Natural killer cell (primary cell): ENCODE measurements at regions not wholly inside any gene's neighbourhood (a gene's known extent, or its start where the extent isn't known, plus 50 kb on each side); places are given as distances from the start of the nearest gene placed in this dataset.

Experiments used
- ATAC-seq, 3 donors: fragments of 150-1000 bp in 2 of 3; fragments of 200-7000 bp in 1 of 3; cut with Tn5 transposase; 1 replicate in 1 of 3; 2 replicates in 2 of 3; pipeline ENCODE4 v1.10.0; 2021; ENCODE audit warnings: mild to moderate bottlenecking in 2 of 3, moderate library complexity in 2 of 3
- DNase-seq, 2 donors: peaks; one replicate each; pipeline versions ENCODE4 v3.0.0 to v3.0.0-alpha.2; 2013 to 2021; ENCODE audit warnings: mixed read lengths in 1 of 2
- H3K27ac ChIP-seq: one replicate; pipeline ENCODE4 v1.5.1; 2013; ENCODE audit warnings: mild to moderate bottlenecking, low read length
- H3K27me3 ChIP-seq: one replicate; pipeline ENCODE4 v1.6.1; 2013; ENCODE audit warnings: low read length; ENCODE audit not compliant: control insufficient read depth, insufficient read depth
- H3K36me3 ChIP-seq: one replicate; pipeline ENCODE4 v1.6.1; 2013; ENCODE audit warnings: low read length; ENCODE audit not compliant: control insufficient read depth, insufficient read depth
- H3K4me1 ChIP-seq: one replicate; pipeline ENCODE4 v1.6.1; 2013; ENCODE audit warnings: low read length; ENCODE audit not compliant: control insufficient read depth, insufficient read depth
- H3K4me3 ChIP-seq: one replicate; pipeline ENCODE4 v1.5.1; 2013; ENCODE audit warnings: low read length
- H3K9me3 ChIP-seq: one replicate; pipeline ENCODE4 v1.6.1; 2013; ENCODE audit warnings: low read length; ENCODE audit not compliant: control insufficient read depth, insufficient read depth
- H3K27ac Mint-ChIP-seq, 2 donors: one replicate each; pipeline ENCODE4 v1.8.0; 2022; ENCODE audit warnings: mild to moderate bottlenecking in 2 of 2, mixed read lengths in 2 of 2, moderate library complexity in 1 of 2
- H3K27me3 Mint-ChIP-seq, 2 donors: one replicate each; pipeline ENCODE4 v1.8.0; 2022; ENCODE audit warnings: low read depth in 2 of 2, mixed read lengths in 2 of 2
- H3K36me3 Mint-ChIP-seq: one replicate; pipeline ENCODE4 v1.8.0; 2022; ENCODE audit warnings: mixed read lengths
- H3K4me1 Mint-ChIP-seq, 2 donors: one replicate each; pipeline ENCODE4 v1.8.0; 2022; ENCODE audit warnings: mixed read lengths in 2 of 2
- H3K4me3 Mint-ChIP-seq: one replicate; pipeline ENCODE4 v1.8.0; 2022; ENCODE audit warnings: mild to moderate bottlenecking, moderate library complexity, mixed read lengths
- H3K9me3 Mint-ChIP-seq, 2 donors: one replicate each; pipeline ENCODE4 v1.8.0; 2022; ENCODE audit warnings: mixed read lengths in 2 of 2
- WGBS: methylation state at CpG from one replicate; pipeline ENCODE4 v1.1.7; 2013; ENCODE audit warnings: missing lambda C conversion rate; ENCODE audit not compliant: insufficient coverage; 5-methylcytosine and 5-hydroxymethylcytosine counted together
- intact Hi-C: fragments of 100-400 bp; cut with micrococcal nuclease; formaldehyde crosslinking; loops from one replicate; pipeline ENCODE4 v1.14.2; 2022
- TF ChIP-seq, protein P1 (sequence below): fragments of 200-600 bp; IDR thresholded peaks from one replicate; pipeline ENCODE4 v1.8.0; 2022; ENCODE audit warnings: antibody characterized with exemption

DNA sequence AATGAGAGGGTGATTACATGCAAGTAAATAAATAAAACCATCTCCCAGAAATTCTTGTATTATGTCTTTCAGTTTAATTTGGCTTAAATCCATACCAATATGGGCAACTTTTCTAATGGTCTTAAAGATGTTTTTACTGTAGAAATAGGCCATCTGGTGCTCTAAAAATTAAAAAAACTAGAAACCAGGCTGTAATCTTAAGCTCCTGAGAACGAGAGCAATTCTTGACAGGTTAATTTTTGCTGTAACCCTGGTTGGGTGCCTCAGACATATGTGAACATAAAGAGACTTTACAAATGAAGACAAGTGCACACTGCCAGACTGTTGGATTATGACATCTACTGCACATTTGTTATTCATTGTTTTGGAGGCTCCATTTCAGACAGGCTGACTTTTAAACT is 246.8 kb upstream of the DAB2 start:
- TF ChIP-seq, protein P1, sequence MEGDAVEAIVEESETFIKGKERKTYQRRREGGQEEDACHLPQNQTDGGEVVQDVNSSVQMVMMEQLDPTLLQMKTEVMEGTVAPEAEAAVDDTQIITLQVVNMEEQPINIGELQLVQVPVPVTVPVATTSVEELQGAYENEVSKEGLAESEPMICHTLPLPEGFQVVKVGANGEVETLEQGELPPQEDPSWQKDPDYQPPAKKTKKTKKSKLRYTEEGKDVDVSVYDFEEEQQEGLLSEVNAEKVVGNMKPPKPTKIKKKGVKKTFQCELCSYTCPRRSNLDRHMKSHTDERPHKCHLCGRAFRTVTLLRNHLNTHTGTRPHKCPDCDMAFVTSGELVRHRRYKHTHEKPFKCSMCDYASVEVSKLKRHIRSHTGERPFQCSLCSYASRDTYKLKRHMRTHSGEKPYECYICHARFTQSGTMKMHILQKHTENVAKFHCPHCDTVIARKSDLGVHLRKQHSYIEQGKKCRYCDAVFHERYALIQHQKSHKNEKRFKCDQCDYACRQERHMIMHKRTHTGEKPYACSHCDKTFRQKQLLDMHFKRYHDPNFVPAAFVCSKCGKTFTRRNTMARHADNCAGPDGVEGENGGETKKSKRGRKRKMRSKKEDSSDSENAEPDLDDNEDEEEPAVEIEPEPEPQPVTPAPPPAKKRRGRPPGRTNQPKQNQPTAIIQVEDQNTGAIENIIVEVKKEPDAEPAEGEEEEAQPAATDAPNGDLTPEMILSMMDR: no peak
- no peaks in the 10 kb centered on the region for H3K9me3 ChIP-seq
- Mint-ChIP-seq H3K4me1 (no peaks in the 10 kb centered on the region), H3K27ac (no peak overlapping the region), H3K9me3 (no peaks in the 10 kb centered on the region), H3K4me3 (no peak overlapping the region), H3K36me3 (no peaks in the 10 kb centered on the region), H3K27me3 (peaks cover 11 to 13% of the 10 kb centered on the region in 2 donors)
- ATAC-seq (no peak), DNase-seq (no peak)
- 70% methylated on average over 1 of the region's 1 CpG for WGBS
- no peak overlapping the region for H3K4me3 ChIP-seq
- intact Hi-C loops: no loop called here
- no peaks in the 10 kb centered on the region for H3K36me3 ChIP-seq
- H3K4me1 ChIP-seq: no peaks in the 10 kb centered on the region
- no peaks in the 10 kb centered on the region for H3K27me3 ChIP-seq
- no peak overlapping the region for H3K27ac ChIP-seq

DNA sequence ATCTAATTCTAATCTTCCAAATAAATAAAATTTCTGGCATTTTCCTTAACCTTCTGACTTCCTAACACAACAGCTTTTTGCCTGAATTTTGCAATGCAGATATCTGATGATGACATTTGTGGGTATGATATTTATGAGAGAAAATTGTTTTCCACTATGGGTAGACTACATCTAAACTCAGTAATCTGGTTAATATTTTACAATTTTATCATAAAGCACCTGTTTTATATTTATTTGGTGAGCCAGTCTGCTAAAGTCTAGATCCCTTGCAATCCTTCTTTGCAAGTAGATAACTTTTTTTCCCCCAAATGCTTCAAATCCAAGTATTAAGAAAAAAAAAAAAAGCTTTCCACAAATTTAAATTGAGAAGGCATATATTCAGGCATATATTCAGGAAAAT is 246.2 kb upstream of the DAB2 start:
- H3K9me3 Mint-ChIP-seq: no peaks in the 10 kb centered on the region
- H3K9me3 ChIP-seq: no peaks in the 10 kb centered on the region
- TF ChIP-seq, protein P1: no peak
- DNase-seq: no peak
- no peaks in the 10 kb centered on the region for H3K4me1 ChIP-seq
- no peak overlapping the region for H3K27ac ChIP-seq
- ATAC-seq: no peak
- H3K36me3 Mint-ChIP-seq: no peaks in the 10 kb centered on the region
- H3K4me3 ChIP-seq: no peak overlapping the region
- no peaks in the 10 kb centered on the region for H3K27me3 ChIP-seq
- H3K4me3 Mint-ChIP-seq: no peak overlapping the region
- H3K27ac Mint-ChIP-seq: no peak overlapping the region
- no peaks in the 10 kb centered on the region for H3K4me1 Mint-ChIP-seq
- intact Hi-C loops: no loop called here
- no peaks in the 10 kb centered on the region for H3K36me3 ChIP-seq
- H3K27me3 Mint-ChIP-seq: peaks cover 11 to 13% of the 10 kb centered on the region in 2 donors

DNA sequence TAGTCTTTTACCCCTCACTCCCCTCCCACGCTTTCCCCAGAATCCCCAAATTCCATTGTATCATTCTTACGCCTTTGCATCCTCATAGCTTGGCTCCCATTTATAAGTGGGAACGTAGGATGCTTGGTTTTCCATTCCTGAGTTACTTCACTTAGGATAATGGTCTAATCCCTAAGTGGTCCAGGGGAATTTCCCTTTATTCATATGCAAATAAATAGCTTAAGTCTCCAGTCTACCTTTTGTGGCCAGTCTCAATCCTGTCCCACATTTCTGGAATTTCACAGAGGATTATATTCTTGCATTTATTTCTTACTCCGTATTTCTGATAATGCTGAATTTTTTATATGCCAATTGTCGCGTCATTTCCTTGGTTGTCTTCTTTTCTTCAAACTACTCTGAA is 245.6 kb upstream of the DAB2 start:
- DNase-seq: no peak
- ATAC-seq: no peak
- intact Hi-C loops: no loop called here

DNA sequence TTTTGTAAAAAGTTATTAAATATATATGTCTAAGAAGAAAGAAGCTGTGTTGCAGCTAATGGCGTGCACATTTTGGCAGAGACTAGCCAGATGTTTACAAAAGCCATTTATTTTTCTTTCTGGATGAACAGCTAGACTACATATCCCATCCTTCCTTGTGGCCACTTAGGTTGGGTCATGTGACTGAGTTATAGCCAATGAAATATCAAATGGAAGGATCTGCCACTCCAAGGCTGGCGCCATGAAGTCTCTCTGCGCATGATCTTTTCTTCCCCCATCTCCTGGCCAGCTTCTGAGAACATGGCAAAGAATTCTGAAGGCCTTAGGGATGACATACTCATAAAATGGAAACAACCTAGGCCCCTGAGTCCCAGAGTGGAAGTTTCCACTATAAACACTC is 244.2 kb upstream of the DAB2 start:
- Mint-ChIP-seq H3K9me3 (no peaks in the 10 kb centered on the region), H3K27me3 (peaks cover 8 to 13% of the 10 kb centered on the region in 2 donors), H3K4me1 (no peaks in the 10 kb centered on the region), H3K27ac (no peak overlapping the region), H3K4me3 (no peak overlapping the region), H3K36me3 (no peaks in the 10 kb centered on the region)
- Histone ChIP-seq H3K9me3 (no peaks in the 10 kb centered on the region), H3K36me3 (no peaks in the 10 kb centered on the region), H3K4me3 (no peak overlapping the region), H3K4me1 (no peaks in the 10 kb centered on the region), H3K27ac (no peak overlapping the region), H3K27me3 (no peaks in the 10 kb centered on the region)
- intact Hi-C loops: no loop called here
- WGBS: 98% methylated on average over 3 of the region's 3 CpGs
- no peak for DNase-seq
- ATAC-seq: no peak
- TF ChIP-seq, protein P1: no peak

More for the DNA sequence above, 245.6 kb upstream of the DAB2 start:
- Histone ChIP-seq H3K27me3 (no peaks in the 10 kb centered on the region), H3K4me1 (no peaks in the 10 kb centered on the region), H3K4me3 (no peak overlapping the region), H3K9me3 (no peaks in the 10 kb centered on the region), H3K36me3 (no peaks in the 10 kb centered on the region), H3K27ac (no peak overlapping the region)
- 95% methylated on average over 6 of the region's 6 CpGs for WGBS
- Mint-ChIP-seq H3K4me3 (no peak overlapping the region), H3K36me3 (no peaks in the 10 kb centered on the region), H3K4me1 (no peaks in the 10 kb centered on the region), H3K27ac (no peak overlapping the region), H3K27me3 (peaks cover 11 to 13% of the 10 kb centered on the region in 2 donors), H3K9me3 (no peaks in the 10 kb centered on the region)
- TF ChIP-seq, protein P1: no peak
